DOHH2 (cell line): ENCODE measurements at regions not wholly inside any gene's neighbourhood (a gene's known extent, or its start where the extent isn't known, plus 50 kb on each side); places are given as distances from the start of the nearest gene placed in this dataset.

Source experiments
- H3F3A ChIP-seq: fragments of 200-600 bp; sonication (generic), shearing (Covaris generic); 2 replicates; pipeline ENCODE4 v1.6.0; 2016; ENCODE audit warnings: antibody characterized with exemption, mild to moderate bottlenecking; ENCODE audit not compliant: control insufficient read depth, insufficient read depth
- H3K27ac ChIP-seq: fragments of 200-600 bp; sonication (generic); 2 replicates; pipeline ENCODE4 v1.5.1; 2014; ENCODE audit warnings: low read depth, mild to moderate bottlenecking, low read length, moderate library complexity
- H3K27me3 ChIP-seq: fragments of 200-600 bp; sonication (generic); 2 replicates; pipeline ENCODE4 v1.6.1; 2014; ENCODE audit warnings: mild to moderate bottlenecking, low read length, mixed read lengths; ENCODE audit not compliant: control insufficient read depth
- H3K36me3 ChIP-seq: fragments of 200-600 bp; sonication (generic); 2 replicates; pipeline ENCODE4 v1.6.1; 2014; ENCODE audit warnings: mild to moderate bottlenecking, low read length, moderate library complexity, mixed read lengths; ENCODE audit not compliant: control insufficient read depth
- H3K4me1 ChIP-seq: fragments of 200-600 bp; sonication (generic); 2 replicates; pipeline ENCODE4 v1.6.1; 2014; ENCODE audit warnings: mild to moderate bottlenecking, low read length, mixed read lengths; ENCODE audit not compliant: control insufficient read depth
- H3K4me2 ChIP-seq: fragments of 200-600 bp; sonication (generic); 2 replicates; pipeline ENCODE4 v1.6.0; 2014; ENCODE audit warnings: mild to moderate bottlenecking, low read length, moderate library complexity
- H3K4me3 ChIP-seq: fragments of 200-600 bp; sonication (generic); 2 replicates; pipeline ENCODE4 v1.5.1; 2014; ENCODE audit warnings: mild to moderate bottlenecking, low read length, mixed read lengths
- H3K79me2 ChIP-seq: fragments of 200-600 bp; sonication (generic); 2 replicates; pipeline ENCODE4 v1.6.1; 2014; ENCODE audit warnings: mild to moderate bottlenecking, low read length, mixed read lengths; ENCODE audit not compliant: control insufficient read depth
- H3K9me2 ChIP-seq: fragments of 200-600 bp; sonication (generic); replicated peaks from 2 replicates; pipeline ENCODE4 v1.6.1; 2014; ENCODE audit warnings: mild to moderate bottlenecking, low read length, mixed read lengths; ENCODE audit not compliant: control insufficient read depth
- H3K9me3 ChIP-seq: fragments of 200-600 bp; sonication (generic); 2 replicates; pipeline ENCODE4 v1.6.1; 2014; ENCODE audit warnings: antibody characterized with exemption, low read length, mixed read lengths; ENCODE audit not compliant: control insufficient read depth, insufficient read depth
- H4K20me1 ChIP-seq: fragments of 200-600 bp; sonication (generic); 2 replicates; pipeline ENCODE4 v1.6.0; 2014; ENCODE audit warnings: low read depth, mild to moderate bottlenecking, antibody characterized with exemption, low read length, moderate library complexity; ENCODE audit not compliant: control insufficient read depth, insufficient read depth
- EZH2phosphoT487 ChIP-seq: fragments of 200-600 bp; sonication (generic); IDR thresholded peaks from 2 replicates; pipeline ENCODE4 v1.6.1; 2017; ENCODE audit warnings: borderline replicate concordance, mild to moderate bottlenecking, antibody characterized with exemption, low read length, moderate library complexity, mixed read lengths
- TF ChIP-seq, protein P1 (sequence below): fragments of 200-600 bp; sonication (generic); IDR thresholded peaks from one replicate; pipeline ENCODE4 v1.5.1; 2014; ENCODE audit warnings: antibody characterized with exemption, mild to moderate bottlenecking, low read depth, low read length; ENCODE audit not compliant: poor library complexity, severe bottlenecking

- no peaks in the 10 kb centered on the region for H3K4me1 ChIP-seq
Measured at GRCh38 chr20:24042646-24043045, 54.1 kb upstream of the GGTLC1 start.

DNA sequence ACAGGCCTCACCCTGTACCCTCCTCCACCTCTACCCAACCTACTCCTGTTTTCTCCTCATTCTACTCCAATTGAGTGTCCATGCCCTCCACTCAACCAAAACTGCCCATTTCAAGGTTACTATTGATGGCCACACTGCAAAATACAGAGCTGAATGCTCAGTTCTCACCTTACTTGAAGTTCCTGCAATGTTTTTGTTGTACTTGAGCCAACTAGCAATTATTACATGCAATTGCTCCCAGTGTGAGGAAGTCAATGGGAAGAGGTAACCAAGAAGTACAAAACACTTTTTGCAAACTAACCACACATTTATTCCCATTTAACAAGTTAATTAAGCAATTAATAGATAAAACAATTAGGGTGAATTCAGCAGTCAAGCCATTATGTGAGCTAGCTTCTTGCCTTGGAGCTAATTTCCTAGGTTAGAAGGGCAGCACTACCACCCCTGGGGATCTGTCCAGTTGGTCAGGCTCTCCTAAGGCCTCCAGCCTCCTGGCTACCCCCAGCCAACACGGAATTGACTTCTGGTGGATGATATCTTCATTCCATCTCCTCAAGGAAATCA, 52.4 kb upstream of the GGTLC1 start:
- H3K79me2 ChIP-seq = no peaks in the 10 kb centered on the region
- no peaks in the 10 kb centered on the region for H3K36me3 ChIP-seq
- no peaks in the 10 kb centered on the region for H3K4me1 ChIP-seq
- no peaks in the 10 kb centered on the region for H3K9me3 ChIP-seq
- H3K27ac ChIP-seq = no peak overlapping the region
- no peak overlapping the region for H3K4me2 ChIP-seq
- TF ChIP-seq EZH2phosphoT487 = no peak
- TF ChIP-seq, protein P1, sequence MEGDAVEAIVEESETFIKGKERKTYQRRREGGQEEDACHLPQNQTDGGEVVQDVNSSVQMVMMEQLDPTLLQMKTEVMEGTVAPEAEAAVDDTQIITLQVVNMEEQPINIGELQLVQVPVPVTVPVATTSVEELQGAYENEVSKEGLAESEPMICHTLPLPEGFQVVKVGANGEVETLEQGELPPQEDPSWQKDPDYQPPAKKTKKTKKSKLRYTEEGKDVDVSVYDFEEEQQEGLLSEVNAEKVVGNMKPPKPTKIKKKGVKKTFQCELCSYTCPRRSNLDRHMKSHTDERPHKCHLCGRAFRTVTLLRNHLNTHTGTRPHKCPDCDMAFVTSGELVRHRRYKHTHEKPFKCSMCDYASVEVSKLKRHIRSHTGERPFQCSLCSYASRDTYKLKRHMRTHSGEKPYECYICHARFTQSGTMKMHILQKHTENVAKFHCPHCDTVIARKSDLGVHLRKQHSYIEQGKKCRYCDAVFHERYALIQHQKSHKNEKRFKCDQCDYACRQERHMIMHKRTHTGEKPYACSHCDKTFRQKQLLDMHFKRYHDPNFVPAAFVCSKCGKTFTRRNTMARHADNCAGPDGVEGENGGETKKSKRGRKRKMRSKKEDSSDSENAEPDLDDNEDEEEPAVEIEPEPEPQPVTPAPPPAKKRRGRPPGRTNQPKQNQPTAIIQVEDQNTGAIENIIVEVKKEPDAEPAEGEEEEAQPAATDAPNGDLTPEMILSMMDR = no peak
- no peaks in the 10 kb centered on the region for H3F3A ChIP-seq
- no peaks in the 10 kb centered on the region for H3K9me2 ChIP-seq
- H3K27me3 ChIP-seq = no peaks in the 10 kb centered on the region
- no peaks in the 10 kb centered on the region for H4K20me1 ChIP-seq
- H3K4me3 ChIP-seq = no peak overlapping the region

More at GRCh38 chr20:24042646-24043045, 54.1 kb upstream of the GGTLC1 start:
- no peak overlapping the region for H3K27ac ChIP-seq
- H3K4me3 ChIP-seq = no peak overlapping the region
- no peaks in the 10 kb centered on the region for H3K79me2 ChIP-seq
- no peaks in the 10 kb centered on the region for H3K9me3 ChIP-seq
- no peaks in the 10 kb centered on the region for H3K36me3 ChIP-seq
- TF ChIP-seq, protein P1 = no peak
- TF ChIP-seq EZH2phosphoT487 = no peak
- no peaks in the 10 kb centered on the region for H3K9me2 ChIP-seq
- H4K20me1 ChIP-seq = no peaks in the 10 kb centered on the region
- no peaks in the 10 kb centered on the region for H3F3A ChIP-seq
- H3K4me2 ChIP-seq = no peak overlapping the region
- H3K27me3 ChIP-seq = no peaks in the 10 kb centered on the region

DNA sequence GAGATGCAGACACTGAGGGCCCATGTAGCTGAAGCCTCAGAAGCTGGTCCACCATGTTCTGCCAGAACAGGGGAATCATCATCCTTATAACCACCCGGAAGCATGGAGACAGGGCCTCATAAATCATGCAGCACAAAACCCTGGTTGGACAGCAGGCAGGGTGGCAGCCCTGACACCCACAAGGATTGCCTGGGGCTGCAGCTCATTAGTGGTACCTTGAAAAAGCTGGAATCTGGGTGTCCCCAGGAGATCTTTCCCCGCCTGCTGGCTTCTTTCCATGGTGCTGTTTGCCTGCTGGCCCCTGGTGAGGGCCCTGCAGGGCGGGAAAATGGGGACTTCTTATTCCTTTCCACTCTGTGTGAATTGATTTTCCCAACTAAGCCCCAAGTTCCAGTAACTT, 50.6 kb upstream of the GGTLC1 start:
- Histone ChIP-seq H3K27ac (no peak overlapping the region), H3K27me3 (no peaks in the 10 kb centered on the region), H3K4me2 (no peak overlapping the region), H3K4me3 (no peak overlapping the region), H3K79me2 (no peaks in the 10 kb centered on the region), H3K36me3 (no peaks in the 10 kb centered on the region), H3K4me1 (no peaks in the 10 kb centered on the region), H3F3A (no peaks in the 10 kb centered on the region), H3K9me2 (no peaks in the 10 kb centered on the region), H4K20me1 (no peaks in the 10 kb centered on the region), H3K9me3 (no peaks in the 10 kb centered on the region)
- TF ChIP-seq, protein P1 = no peak
- TF ChIP-seq EZH2phosphoT487 = no peak
